ENCODE measurements at regions not wholly inside any gene's neighbourhood (a gene's known extent, or its start where the extent isn't known, plus 50 kb on each side); places are given as distances from the start of the nearest gene placed in this dataset.
A peak's percentile ranks its signal among the peaks of the same experiment; 100 is the strongest.
"Not testable (repeated sequence)": the region's sequence is repeated elsewhere in the genome, so short reads cannot be mapped to it uniquely, and the experiment has no call there.

GRCh38 chr17:71813861-71814260 is 307.0 kb upstream of the SOX9 start:
- not testable (repeated sequence) for H2AFZ ChIP-seq; H3K4me3 Mint-ChIP-seq; H3K27me3 Mint-ChIP-seq (ENCODE audit: insufficient read depth, low read depth, poor library complexity); H4K20me1 ChIP-seq (replicated peaks; ENCODE audit: insufficient read depth); H3K36me3 Mint-ChIP-seq (ENCODE audit: low read depth); H3K4me2 ChIP-seq; H3K4me1 Mint-ChIP-seq; H3K36me3 ChIP-seq (ENCODE audit: insufficient read depth); DNase-seq (ENCODE audit: low spot score); H3K79me2 ChIP-seq (replicated peaks; ENCODE audit: insufficient read depth); H3K27me3 ChIP-seq (ENCODE audit: insufficient read depth); ATAC-seq; H3K4me3 ChIP-seq; H3K27ac Mint-ChIP-seq; H3F3A ChIP-seq (replicated peaks; ENCODE audit: low read depth); H3K9me2 ChIP-seq (ENCODE audit: insufficient read depth); H3K27ac ChIP-seq (ENCODE audit: low read depth); H3K4me1 ChIP-seq (ENCODE audit: insufficient read depth); H3K9me3 Mint-ChIP-seq

- Histone ChIP-seq H3K4me1 (ENCODE audit: insufficient read depth) (peaks cover 14% of the 10 kb centered on the region; the same call in 1 of the 2 replicates), H3K27me3 (ENCODE audit: insufficient read depth) (no peaks in the 10 kb centered on the region), H4K20me1 (replicated peaks; ENCODE audit: insufficient read depth) (no peaks in the 10 kb centered on the region), H3K4me3 (no peak overlapping the region), H3K36me3 (ENCODE audit: insufficient read depth) (no peaks in the 10 kb centered on the region), H3K4me2 (no peak overlapping the region), H3K9me2 (ENCODE audit: insufficient read depth) (peaks cover 5% of the 10 kb centered on the region; the same call in 1 of the 2 replicates), H3K79me2 (replicated peaks; ENCODE audit: insufficient read depth) (no peaks in the 10 kb centered on the region), H2AFZ (no peak overlapping the region), H3F3A (replicated peaks; ENCODE audit: low read depth) (no peaks in the 10 kb centered on the region), H3K27ac (ENCODE audit: low read depth) (no peak overlapping the region)
- H3K27ac Mint-ChIP-seq, result no peak overlapping the region
- H3K4me1 Mint-ChIP-seq, result peaks cover 19% of the 10 kb centered on the region; the same call in 2 of the 3 replicates
- no peak for DNase-seq (ENCODE audit: low spot score)
- H3K9me3 Mint-ChIP-seq, result no peaks in the 10 kb centered on the region
- TF ChIP-seq CREB1 (CRISPR knock-in tag; IDR thresholded peaks at IDR 0.05; ENCODE audit: low read depth) (no peak), JUNB (IDR thresholded peaks at IDR 0.05; ENCODE audit: unreplicated experiment) (no peak), POLR2AphosphoS5 (IDR thresholded peaks at IDR 0.05; ENCODE audit: low read depth) (no peak), ETS1 (IDR thresholded peaks at IDR 0.05) (no peak), ZNF114 (CRISPR knock-in tag; IDR thresholded peaks at IDR 0.05) (no peak), STAT1 (IDR thresholded peaks at IDR 0.05; ENCODE audit: unreplicated experiment) (no peak)
- TF ChIP-seq, protein P1, sequence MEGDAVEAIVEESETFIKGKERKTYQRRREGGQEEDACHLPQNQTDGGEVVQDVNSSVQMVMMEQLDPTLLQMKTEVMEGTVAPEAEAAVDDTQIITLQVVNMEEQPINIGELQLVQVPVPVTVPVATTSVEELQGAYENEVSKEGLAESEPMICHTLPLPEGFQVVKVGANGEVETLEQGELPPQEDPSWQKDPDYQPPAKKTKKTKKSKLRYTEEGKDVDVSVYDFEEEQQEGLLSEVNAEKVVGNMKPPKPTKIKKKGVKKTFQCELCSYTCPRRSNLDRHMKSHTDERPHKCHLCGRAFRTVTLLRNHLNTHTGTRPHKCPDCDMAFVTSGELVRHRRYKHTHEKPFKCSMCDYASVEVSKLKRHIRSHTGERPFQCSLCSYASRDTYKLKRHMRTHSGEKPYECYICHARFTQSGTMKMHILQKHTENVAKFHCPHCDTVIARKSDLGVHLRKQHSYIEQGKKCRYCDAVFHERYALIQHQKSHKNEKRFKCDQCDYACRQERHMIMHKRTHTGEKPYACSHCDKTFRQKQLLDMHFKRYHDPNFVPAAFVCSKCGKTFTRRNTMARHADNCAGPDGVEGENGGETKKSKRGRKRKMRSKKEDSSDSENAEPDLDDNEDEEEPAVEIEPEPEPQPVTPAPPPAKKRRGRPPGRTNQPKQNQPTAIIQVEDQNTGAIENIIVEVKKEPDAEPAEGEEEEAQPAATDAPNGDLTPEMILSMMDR (conservative IDR thresholded peaks at IDR 0.05; ENCODE audit: low read depth in 2 of 2), result no peak
- H3K36me3 Mint-ChIP-seq (ENCODE audit: low read depth), result no peaks in the 10 kb centered on the region
- H3K4me3 Mint-ChIP-seq, result no peak overlapping the region
- no peak for ATAC-seq
- peaks cover 1% of the 10 kb centered on the region for H3K27me3 Mint-ChIP-seq (ENCODE audit: insufficient read depth, low read depth, poor library complexity)
Observed at GRCh38 chr17:71821511-71821910, 299.3 kb upstream of the SOX9 start.

DNA sequence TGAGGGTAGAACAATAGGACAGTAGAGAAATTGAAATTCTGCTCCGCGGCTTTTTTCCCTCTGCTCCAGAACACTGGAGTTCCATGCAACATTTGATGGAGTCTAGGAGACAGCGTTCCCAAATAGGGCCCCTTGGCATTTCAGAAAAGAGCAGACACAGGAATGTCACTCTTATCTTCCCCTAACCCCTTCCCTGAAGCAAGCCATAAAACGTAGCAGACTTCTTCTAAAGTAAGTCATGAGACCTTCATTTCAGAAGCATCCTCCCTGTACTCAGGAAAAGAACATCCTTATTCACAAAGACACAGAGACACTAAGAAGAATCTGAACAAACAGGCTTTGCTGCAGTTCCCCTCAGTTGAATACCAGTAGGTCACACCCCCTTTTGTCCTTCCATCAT is 296.1 kb upstream of the SOX9 start:
- Histone ChIP-seq H3K4me2 (no peak overlapping the region), H3K4me3 (no peak overlapping the region), H3K79me2 (replicated peaks; ENCODE audit: insufficient read depth) (no peaks in the 10 kb centered on the region), H3K4me1 (ENCODE audit: insufficient read depth) (peaks cover 32% of the 10 kb centered on the region), H3K27ac (ENCODE audit: low read depth) (no peak overlapping the region), H3K27me3 (ENCODE audit: insufficient read depth) (no peaks in the 10 kb centered on the region), H3K36me3 (ENCODE audit: insufficient read depth) (no peaks in the 10 kb centered on the region), H3K9me2 (ENCODE audit: insufficient read depth) (peaks cover 5% of the 10 kb centered on the region; the same call in 1 of the 2 replicates), H4K20me1 (replicated peaks; ENCODE audit: insufficient read depth) (no peaks in the 10 kb centered on the region), H3F3A (replicated peaks; ENCODE audit: low read depth) (no peaks in the 10 kb centered on the region), H2AFZ (no peak overlapping the region)
- Mint-ChIP-seq H3K36me3 (ENCODE audit: low read depth) (no peaks in the 10 kb centered on the region), H3K27me3 (ENCODE audit: insufficient read depth, low read depth, poor library complexity) (no peaks in the 10 kb centered on the region), H3K4me3 (no peak overlapping the region), H3K9me3 (no peaks in the 10 kb centered on the region; the same call in 2 of the 3 replicates), H3K4me1 (peaks cover 46% of the 10 kb centered on the region), H3K27ac (no peak overlapping the region)
- DNase-seq (ENCODE audit: low spot score), result peak; percentile 7
- ATAC-seq, result no peak
- no peak for TF ChIP-seq CREB1 (CRISPR knock-in tag; IDR thresholded peaks at IDR 0.05; ENCODE audit: low read depth)
- no peak for TF ChIP-seq EZH2phosphoT487 (IDR thresholded peaks at IDR 0.05; ENCODE audit: unreplicated experiment)

All from GM23338 (cell line).